COLO668 (cell line): ENCODE measurements at regions not wholly inside any gene's neighbourhood (a gene's known extent, or its start where the extent isn't known, plus 50 kb on each side); places are given as distances from the start of the nearest gene placed in this dataset.
"Not testable (repeated sequence)": the region's sequence is repeated elsewhere in the genome, so short reads cannot be mapped to it uniquely, and the experiment has no call there.

Experiments
- DNase-seq: peaks from one replicate; lab custom pipeline; 2025; ENCODE audit not compliant: unreplicated experiment; lab: John Stamatoyannopoulos, UW

GRCh38 chr20:18876394-18876793, 62.8 kb downstream of the SCP2D1 start:
- DNase-seq, result not testable (repeated sequence)

- no peak for DNase-seq
Observed at GRCh38 chr20:18879262-18879661, 65.7 kb downstream of the SCP2D1 start.

- no peak for DNase-seq
Observed at GRCh38 chr20:18886756-18887155, 73.2 kb downstream of the SCP2D1 start.

- no peak for DNase-seq
Observed at GRCh38 chr20:18901980-18902737, 88.6 kb downstream of the SCP2D1 start.

- DNase-seq, result no peak
Observed at GRCh38 chr20:18904192-18904591, 90.6 kb downstream of the SCP2D1 start.

GRCh38 chr20:18904624-18905023, 91.0 kb downstream of the SCP2D1 start:
- no peak for DNase-seq

- DNase-seq, result no peak
Observed at GRCh38 chr20:18906046-18906445, 92.5 kb downstream of the SCP2D1 start.

- no peak for DNase-seq
Observed at GRCh38 chr20:18907353-18907752, 93.8 kb downstream of the SCP2D1 start.

GRCh38 chr20:18908109-18908508, 94.5 kb downstream of the SCP2D1 start:
- DNase-seq, result no peak

- no peak for DNase-seq
Observed at GRCh38 chr20:18909254-18909653, 95.7 kb downstream of the SCP2D1 start.

- no peak for DNase-seq
Observed at GRCh38 chr20:18913701-18914100, 100.1 kb downstream of the SCP2D1 start.

- DNase-seq, result no peak
Observed at GRCh38 chr20:18914796-18915195, 101.2 kb downstream of the SCP2D1 start.

GRCh38 chr20:18916886-18917750, 103.5 kb downstream of the SCP2D1 start:
- no peak for DNase-seq

GRCh38 chr20:18919996-18920395, 106.4 kb downstream of the SCP2D1 start:
- no peak for DNase-seq

- DNase-seq, result no peak
Observed at GRCh38 chr20:18921291-18921690, 107.7 kb downstream of the SCP2D1 start.

- DNase-seq, result no peak
Observed at GRCh38 chr20:18922251-18922650, 108.7 kb downstream of the SCP2D1 start.

- DNase-seq, result no peak
Observed at GRCh38 chr20:18922898-18923297, 109.3 kb downstream of the SCP2D1 start.

- no peak for DNase-seq
Observed at GRCh38 chr20:18926965-18927364, 113.4 kb downstream of the SCP2D1 start.

- no peak for DNase-seq
Observed at GRCh38 chr20:18928626-18929025, 115.0 kb downstream of the SCP2D1 start.

- no peak for DNase-seq
Observed at GRCh38 chr20:18929800-18930199, 116.2 kb downstream of the SCP2D1 start.

GRCh38 chr20:18943542-18943941, 130.0 kb downstream of the SCP2D1 start:
- DNase-seq, result no peak

- DNase-seq, result no peak
Observed at GRCh38 chr20:18956890-18957289, 143.3 kb downstream of the SCP2D1 start.
